ENCODE measurements at regions not wholly inside any gene's neighbourhood (a gene's known extent, or its start where the extent isn't known, plus 50 kb on each side); places are given as distances from the start of the nearest gene placed in this dataset.

- TF ChIP-seq CTCF (IDR thresholded peaks at IDR 0.05; ENCODE audit: low read depth, low read length) (no peak), EZH2phosphoT487 (IDR thresholded peaks at IDR 0.05; ENCODE audit: low read depth) (no peak)
Measured at GRCh38 chr16:5315914-5316313, 218.3 kb upstream of the EEF2KMT start.
